Activated CD4-positive, CD25-positive, alpha-beta regulatory T cell treated with anti-CD3 and anti-CD28 coated beads, Interleukin-2, amount 50 U/mL, for 72 hours (primary cell): ENCODE measurements at regions not wholly inside any gene's neighbourhood (a gene's known extent, or its start where the extent isn't known, plus 50 kb on each side); places are given as distances from the start of the nearest gene placed in this dataset.

ENCODE experiments used
- DNase-seq: peaks from one replicate; pipeline ENCODE4 v3.0.0; 2021

GRCh38 chr2:118177318-118177717, 89.0 kb downstream of the INSIG2 start:
- no peak for DNase-seq

- DNase-seq, result no peak
Observed at GRCh38 chr2:118176601-118177000, 88.3 kb downstream of the INSIG2 start.

GRCh38 chr2:118171546-118171945, 83.3 kb downstream of the INSIG2 start:
- no peak for DNase-seq

- peak; percentile 35 for DNase-seq
Observed at GRCh38 chr2:118169359-118170005, 81.2 kb downstream of the INSIG2 start.

GRCh38 chr2:118168615-118169014, 80.3 kb downstream of the INSIG2 start:
- no peak for DNase-seq

- no peak for DNase-seq
Observed at GRCh38 chr2:118167026-118167425, 78.8 kb downstream of the INSIG2 start.

GRCh38 chr2:118166242-118166641, 78.0 kb downstream of the INSIG2 start:
- no peak for DNase-seq

- DNase-seq, result no peak
Observed at GRCh38 chr2:118165595-118165994, 77.3 kb downstream of the INSIG2 start.
